GM23338 (cell line): ENCODE measurements at regions not wholly inside any gene's neighbourhood (a gene's known extent, or its start where the extent isn't known, plus 50 kb on each side); places are given as distances from the start of the nearest gene placed in this dataset.

ENCODE experiments used
- ATAC-seq: fragments of 200-7000 bp; cut with Tn5 transposase; 3 replicates; pipeline ENCODE4 v1.9.1; 2020
- DNase-seq: peaks from one replicate; pipeline ENCODE4 v3.0.0-alpha.2; 2015; ENCODE audit warnings: low spot score
- H2AFZ ChIP-seq: fragments of 200-600 bp; sonication (generic); 2 replicates; pipeline ENCODE4 v1.8.0; 2016; ENCODE audit warnings: antibody characterized with exemption, mild to moderate bottlenecking, moderate library complexity
- H3F3A ChIP-seq: fragments of 200-600 bp; sonication (generic); replicated peaks from 2 replicates; pipeline ENCODE4 v1.8.0; 2017; ENCODE audit warnings: antibody characterized with exemption, mixed run types, low read depth
- H3K27ac ChIP-seq: fragments of 200-600 bp; sonication (generic); 2 replicates; pipeline ENCODE4 v1.6.1; 2016; ENCODE audit warnings: low read depth
- H3K27me3 ChIP-seq: fragments of 200-600 bp; sonication (generic); 2 replicates; pipeline ENCODE4 v1.8.0; 2016; ENCODE audit warnings: mild to moderate bottlenecking, mixed run types, moderate library complexity; ENCODE audit not compliant: insufficient read depth
- H3K36me3 ChIP-seq: fragments of 200-600 bp; sonication (generic); 2 replicates; pipeline ENCODE4 v1.8.0; 2016; ENCODE audit warnings: mild to moderate bottlenecking; ENCODE audit not compliant: insufficient read depth
- H3K4me1 ChIP-seq: fragments of 200-600 bp; sonication (generic); 2 replicates; pipeline ENCODE4 v1.8.0; 2016; ENCODE audit warnings: mild to moderate bottlenecking, moderate library complexity; ENCODE audit not compliant: insufficient read depth
- H3K4me2 ChIP-seq: fragments of 200-600 bp; sonication (generic); 2 replicates; pipeline ENCODE4 v1.7.1; 2017; ENCODE audit warnings: mixed run types
- H3K4me3 ChIP-seq: fragments of 200-600 bp; sonication (generic); 2 replicates; pipeline ENCODE4 v1.6.1; 2016; ENCODE audit warnings: mixed run types
- H3K79me2 ChIP-seq: fragments of 200-600 bp; sonication (generic); replicated peaks from 2 replicates; pipeline ENCODE4 v1.8.0; 2017; ENCODE audit warnings: mild to moderate bottlenecking; ENCODE audit not compliant: insufficient read depth
- H3K9me2 ChIP-seq: fragments of 200-600 bp; sonication (generic); 2 replicates; pipeline ENCODE4 v1.8.0; 2017; ENCODE audit not compliant: insufficient read depth
- H4K20me1 ChIP-seq: fragments of 200-600 bp; sonication (generic); replicated peaks from 2 replicates; pipeline ENCODE4 v1.8.0; 2017; ENCODE audit warnings: mild to moderate bottlenecking; ENCODE audit not compliant: insufficient read depth
- H3K27ac Mint-ChIP-seq: 2 replicates; pipeline ENCODE4 v1.8.0; 2020; ENCODE audit warnings: inconsistent platforms, mild to moderate bottlenecking, moderate library complexity, mixed read lengths
- H3K27me3 Mint-ChIP-seq: 3 replicates; pipeline ENCODE4 v1.8.0; 2022; ENCODE audit warnings: low read depth, mild to moderate bottlenecking, moderate library complexity, mixed read lengths, inconsistent platforms; ENCODE audit not compliant: insufficient read depth, poor library complexity
- H3K36me3 Mint-ChIP-seq: 3 replicates; pipeline ENCODE4 v1.8.0; 2021; ENCODE audit warnings: low read depth, mild to moderate bottlenecking, inconsistent platforms, moderate library complexity, mixed read lengths
- H3K4me1 Mint-ChIP-seq: 3 replicates; pipeline ENCODE4 v1.8.0; 2020; ENCODE audit warnings: mild to moderate bottlenecking, inconsistent platforms, mixed read lengths
- H3K4me3 Mint-ChIP-seq: 3 replicates; pipeline ENCODE4 v1.8.0; 2021; ENCODE audit warnings: moderate library complexity, mild to moderate bottlenecking, inconsistent platforms, mixed read lengths
- H3K9me3 Mint-ChIP-seq: 3 replicates; pipeline ENCODE4 v1.8.0; 2020; ENCODE audit warnings: moderate library complexity, mild to moderate bottlenecking, inconsistent platforms, mixed read lengths
- CTCF ChIP-seq, 2 experiments: fragments of 200-600 bp in 1 of 2; sonication (generic) in 1 of 2; conservative IDR thresholded peaks; 2 replicates each; pipeline versions ENCODE4 v1.5.1 to v1.6.1; 2016 to 2017; ENCODE audit warnings: antibody characterized with exemption in 2 of 2, low read depth in 2 of 2, mild to moderate bottlenecking in 2 of 2, moderate library complexity in 1 of 2
- EZH2 ChIP-seq: fragments of 200-600 bp; sonication (generic); IDR thresholded peaks from one replicate; pipeline ENCODE4 v1.8.0; 2017; ENCODE audit warnings: antibody characterized with exemption, mild to moderate bottlenecking, low read depth; ENCODE audit not compliant: unreplicated experiment
- NANOG ChIP-seq: IDR thresholded peaks from 2 replicates; pipeline ENCODE4 v1.6.1; 2016; ENCODE audit warnings: antibody characterized with exemption, borderline replicate concordance
- REST ChIP-seq: IDR thresholded peaks from one replicate; pipeline ENCODE4 v1.6.1; 2018; ENCODE audit warnings: antibody characterized with exemption; ENCODE audit not compliant: unreplicated experiment
- STAT1 ChIP-seq: IDR thresholded peaks from one replicate; pipeline ENCODE4 v1.6.1; 2016; ENCODE audit warnings: antibody characterized with exemption; ENCODE audit not compliant: unreplicated experiment
- TF ChIP-seq, protein P1 (sequence below): fragments of 250-450 bp; sonication (Bioruptor Pico); IDR thresholded peaks from 2 replicates; pipeline ENCODE4 v1.5.0; 2020; ENCODE audit warnings: mild to moderate bottlenecking, moderate library complexity

DNA sequence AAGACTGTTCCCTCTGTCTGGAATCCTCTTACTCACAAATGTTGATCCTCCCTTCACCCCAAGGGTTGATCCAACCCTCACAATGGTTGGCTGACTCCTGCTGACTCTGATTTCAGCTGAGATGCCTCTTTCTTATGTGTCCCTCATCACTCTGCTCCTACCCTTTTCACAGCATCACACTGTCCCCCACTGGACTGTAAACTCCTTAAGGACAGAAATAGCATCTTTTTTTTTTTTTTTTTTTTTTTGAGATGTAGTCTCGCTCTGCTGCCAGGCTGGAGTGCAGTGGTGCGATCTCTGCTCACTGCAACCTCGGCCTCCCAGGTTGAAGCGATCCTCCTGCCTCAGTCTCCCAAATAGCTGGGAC is 97.9 kb upstream of the SYT6 start:
- Mint-ChIP-seq H3K36me3 (peaks cover 2% of the 10 kb centered on the region; the same call in 1 of the 3 replicates), H3K27ac (no peak overlapping the region), H3K4me1 (peaks cover 3% of the 10 kb centered on the region; the same call in 2 of the 3 replicates), H3K9me3 (peaks cover 6% of the 10 kb centered on the region; the same call in 1 of the 3 replicates), H3K27me3 (peaks cover 5% of the 10 kb centered on the region), H3K4me3 (no peak overlapping the region)
- H3K9me2 ChIP-seq = peaks cover 9% of the 10 kb centered on the region
- H3K27ac ChIP-seq = no peak overlapping the region
- no peaks in the 10 kb centered on the region for H3K36me3 ChIP-seq
- no peak overlapping the region for H2AFZ ChIP-seq
- H3K27me3 ChIP-seq = no peaks in the 10 kb centered on the region
- H3F3A ChIP-seq = no peaks in the 10 kb centered on the region
- DNase-seq (no peak), ATAC-seq (no peak)
- no peaks in the 10 kb centered on the region for H4K20me1 ChIP-seq
- no peak overlapping the region for H3K4me3 ChIP-seq
- no peaks in the 10 kb centered on the region for H3K4me1 ChIP-seq
- TF ChIP-seq CTCF (conservative IDR thresholded peaks at IDR 0.05; ENCODE audit: low read depth in 2 of 2) (no peak), NANOG (no peak), REST (no peak), STAT1 (no peak), EZH2 (no peak)
- TF ChIP-seq, protein P1, sequence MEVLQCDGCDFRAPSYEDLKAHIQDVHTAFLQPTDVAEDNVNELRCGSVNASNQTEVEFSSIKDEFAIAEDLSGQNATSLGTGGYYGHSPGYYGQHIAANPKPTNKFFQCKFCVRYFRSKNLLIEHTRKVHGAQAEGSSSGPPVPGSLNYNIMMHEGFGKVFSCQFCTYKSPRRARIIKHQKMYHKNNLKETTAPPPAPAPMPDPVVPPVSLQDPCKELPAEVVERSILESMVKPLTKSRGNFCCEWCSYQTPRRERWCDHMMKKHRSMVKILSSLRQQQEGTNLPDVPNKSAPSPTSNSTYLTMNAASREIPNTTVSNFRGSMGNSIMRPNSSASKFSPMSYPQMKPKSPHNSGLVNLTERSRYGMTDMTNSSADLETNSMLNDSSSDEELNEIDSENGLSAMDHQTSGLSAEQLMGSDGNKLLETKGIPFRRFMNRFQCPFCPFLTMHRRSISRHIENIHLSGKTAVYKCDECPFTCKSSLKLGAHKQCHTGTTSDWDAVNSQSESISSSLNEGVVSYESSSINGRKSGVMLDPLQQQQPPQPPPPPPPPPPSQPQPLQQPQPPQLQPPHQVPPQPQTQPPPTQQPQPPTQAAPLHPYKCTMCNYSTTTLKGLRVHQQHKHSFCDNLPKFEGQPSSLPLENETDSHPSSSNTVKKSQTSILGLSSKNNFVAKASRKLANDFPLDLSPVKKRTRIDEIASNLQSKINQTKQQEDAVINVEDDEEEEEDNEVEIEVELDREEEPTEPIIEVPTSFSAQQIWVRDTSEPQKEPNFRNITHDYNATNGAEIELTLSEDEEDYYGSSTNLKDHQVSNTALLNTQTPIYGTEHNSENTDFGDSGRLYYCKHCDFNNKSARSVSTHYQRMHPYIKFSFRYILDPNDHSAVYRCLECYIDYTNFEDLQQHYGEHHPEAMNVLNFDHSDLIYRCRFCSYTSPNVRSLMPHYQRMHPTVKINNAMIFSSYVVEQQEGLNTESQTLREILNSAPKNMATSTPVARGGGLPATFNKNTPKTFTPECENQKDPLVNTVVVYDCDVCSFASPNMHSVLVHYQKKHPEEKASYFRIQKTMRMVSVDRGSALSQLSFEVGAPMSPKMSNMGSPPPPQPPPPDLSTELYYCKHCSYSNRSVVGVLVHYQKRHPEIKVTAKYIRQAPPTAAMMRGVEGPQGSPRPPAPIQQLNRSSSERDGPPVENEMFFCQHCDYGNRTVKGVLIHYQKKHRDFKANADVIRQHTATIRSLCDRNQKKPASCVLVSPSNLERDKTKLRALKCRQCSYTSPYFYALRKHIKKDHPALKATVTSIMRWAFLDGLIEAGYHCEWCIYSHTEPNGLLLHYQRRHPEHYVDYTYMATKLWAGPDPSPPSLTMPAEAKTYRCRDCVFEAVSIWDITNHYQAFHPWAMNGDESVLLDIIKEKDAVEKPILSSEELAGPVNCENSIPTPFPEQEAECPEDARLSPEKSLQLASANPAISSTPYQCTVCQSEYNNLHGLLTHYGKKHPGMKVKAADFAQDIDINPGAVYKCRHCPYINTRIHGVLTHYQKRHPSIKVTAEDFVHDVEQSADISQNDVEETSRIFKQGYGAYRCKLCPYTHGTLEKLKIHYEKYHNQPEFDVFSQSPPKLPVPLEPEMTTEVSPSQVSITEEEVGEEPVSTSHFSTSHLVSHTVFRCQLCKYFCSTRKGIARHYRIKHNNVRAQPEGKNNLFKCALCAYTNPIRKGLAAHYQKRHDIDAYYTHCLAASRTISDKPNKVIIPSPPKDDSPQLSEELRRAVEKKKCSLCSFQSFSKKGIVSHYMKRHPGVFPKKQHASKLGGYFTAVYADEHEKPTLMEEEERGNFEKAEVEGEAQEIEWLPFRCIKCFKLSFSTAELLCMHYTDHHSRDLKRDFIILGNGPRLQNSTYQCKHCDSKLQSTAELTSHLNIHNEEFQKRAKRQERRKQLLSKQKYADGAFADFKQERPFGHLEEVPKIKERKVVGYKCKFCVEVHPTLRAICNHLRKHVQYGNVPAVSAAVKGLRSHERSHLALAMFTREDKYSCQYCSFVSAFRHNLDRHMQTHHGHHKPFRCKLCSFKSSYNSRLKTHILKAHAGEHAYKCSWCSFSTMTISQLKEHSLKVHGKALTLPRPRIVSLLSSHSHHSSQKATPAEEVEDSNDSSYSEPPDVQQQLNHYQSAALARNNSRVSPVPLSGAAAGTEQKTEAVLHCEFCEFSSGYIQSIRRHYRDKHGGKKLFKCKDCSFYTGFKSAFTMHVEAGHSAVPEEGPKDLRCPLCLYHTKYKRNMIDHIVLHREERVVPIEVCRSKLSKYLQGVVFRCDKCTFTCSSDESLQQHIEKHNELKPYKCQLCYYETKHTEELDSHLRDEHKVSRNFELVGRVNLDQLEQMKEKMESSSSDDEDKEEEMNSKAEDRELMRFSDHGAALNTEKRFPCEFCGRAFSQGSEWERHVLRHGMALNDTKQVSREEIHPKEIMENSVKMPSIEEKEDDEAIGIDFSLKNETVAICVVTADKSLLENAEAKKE (CRISPR knock-in tag) = no peak
- H3K4me2 ChIP-seq = no peak overlapping the region
- H3K79me2 ChIP-seq = no peaks in the 10 kb centered on the region
